GM12878 (cell line): ENCODE measurements at regions not wholly inside any gene's neighbourhood (a gene's known extent, or its start where the extent isn't known, plus 50 kb on each side); places are given as distances from the start of the nearest gene placed in this dataset.

Source experiments
- ATAC-seq: fragments of 200-7000 bp; cut with Tn5 transposase; 3 replicates; pipeline ENCODE4 v1.9.1; 2020; ENCODE audit warnings: mild to moderate bottlenecking, moderate library complexity
- BruUV-seq: library from RNA; stranded (reverse); fragments of 400-500 nt; replicated peaks from 2 replicates; lab custom pipeline; 2021; lab: Mats Ljungman, UMichigan
- CTCF ChIA-PET: fragments of 300-600 bp; sonication (Branson Sonifier 250); formaldehyde crosslinking; extraction: SDS; loops from one replicate; lab custom pipeline; 2021; ENCODE audit warnings: inconsistent platforms; lab: Yijun Ruan, JAX
- POLR2A ChIA-PET: fragments of 350-600 bp; formaldehyde crosslinking; extraction: SDS; loops from one replicate; lab custom pipeline; 2021; ENCODE audit warnings: inconsistent platforms; lab: Charles Lee
- RAD21 ChIA-PET: fragments of 300-600 bp; sonication (Branson Sonifier 250); formaldehyde crosslinking; loops from one replicate; lab custom pipeline; 2023; ENCODE audit warnings: antibody characterized with exemption; ENCODE audit not compliant: unreplicated experiment; lab: Charles Lee
- SMC1A ChIA-PET: fragments of 300-600 bp; sonication (Branson Sonifier 250); formaldehyde crosslinking; loops from one replicate; lab custom pipeline; 2023; ENCODE audit not compliant: unreplicated experiment, uncharacterized antibody; lab: Charles Lee
- DNase-seq: peaks from one replicate; pipeline ENCODE4 v3.0.0-alpha.2; 2011; ENCODE audit warnings: low read depth, low spot score
- FAIRE-seq: peaks from 3 replicates; lab custom pipeline; 2011; peaks lifted over from hg19 to GRCh38; lab: Jason Lieb, UNC
- H2AFZ ChIP-seq: 2 replicates; pipeline ENCODE4 v1.6.0; 2011; ENCODE audit warnings: low read depth, low read length, control low read depth; ENCODE audit not compliant: control insufficient read depth
- H3K27ac ChIP-seq: 2 replicates; pipeline ENCODE4 v1.5.1; 2011; ENCODE audit warnings: control low read depth; ENCODE audit not compliant: control insufficient read depth, insufficient read depth
- H3K27me3 ChIP-seq, 2 experiments: replicated peaks in 1 of 2; 2 replicates each; pipeline versions ENCODE4 v1.6.0 to v1.6.1; 2011; ENCODE audit warnings: low read length in 1 of 2; ENCODE audit not compliant: control insufficient read depth in 2 of 2, insufficient read depth in 2 of 2
- H3K36me3 ChIP-seq, 2 experiments: 2 replicates each; pipeline ENCODE4 v1.5.1; 2011; ENCODE audit warnings: low read length in 1 of 2; ENCODE audit not compliant: control insufficient read depth in 2 of 2, insufficient read depth in 2 of 2
- H3K4me1 ChIP-seq: 2 replicates; pipeline ENCODE4 v1.6.1; 2011; ENCODE audit warnings: mild to moderate bottlenecking, low read length, moderate library complexity, mixed read lengths; ENCODE audit not compliant: control insufficient read depth, insufficient read depth
- H3K4me2 ChIP-seq: 2 replicates; pipeline ENCODE4 v1.6.0; 2011; ENCODE audit warnings: control low read depth; ENCODE audit not compliant: control insufficient read depth, insufficient read depth
- H3K4me3 ChIP-seq: fragments of 200-600 bp; sonication (generic); 2 replicates; pipeline ENCODE4 v1.5.1; 2016
- H3K79me2 ChIP-seq: 2 replicates; pipeline ENCODE4 v1.6.0; 2011; ENCODE audit warnings: low read length; ENCODE audit not compliant: control insufficient read depth, insufficient read depth
- H3K9ac ChIP-seq: 2 replicates; pipeline ENCODE4 v1.8.0; 2011; ENCODE audit warnings: low read length, control low read depth, mixed read lengths; ENCODE audit not compliant: control insufficient read depth, insufficient read depth
- H3K9me3 ChIP-seq: replicated peaks from 3 replicates; pipeline ENCODE4 v1.5.1; 2011; ENCODE audit warnings: mild to moderate bottlenecking, low read length; ENCODE audit not compliant: control insufficient read depth, insufficient read depth
- H4K20me1 ChIP-seq: 2 replicates; pipeline ENCODE4 v1.6.0; 2011; ENCODE audit not compliant: control insufficient read depth, insufficient read depth
- CEBPB ChIP-seq, 2 experiments: fragments of 150-350 bp in 1 of 2; IDR thresholded peaks; 2 replicates each; pipeline ENCODE4 v1.6.1; 2012 to 2014; ENCODE audit warnings: low read depth in 2 of 2, low read length in 2 of 2, borderline replicate concordance in 1 of 2, inconsistent platforms in 1 of 2
- EGR1 ChIP-seq, 2 experiments: IDR thresholded peaks; 1 replicate in 1 of 2; 2 replicates in 1 of 2; pipeline ENCODE4 v1.6.1; 2011 to 2012; ENCODE audit warnings: low read depth in 2 of 2, low read length in 2 of 2, borderline replicate concordance in 1 of 2, mild to moderate bottlenecking in 1 of 2, moderate library complexity in 1 of 2
- SMARCA5 ChIP-seq: fragments of 450-650 bp; IDR thresholded peaks from 2 replicates; pipeline ENCODE4 v1.6.1; 2017; ENCODE audit warnings: mild to moderate bottlenecking
- WGBS: methylation state at CpG from one replicate; pipeline ENCODE4 v1.1.6; 2016; ENCODE audit warnings: low lambda C conversion rate; ENCODE audit not compliant: insufficient replicate concordance, insufficient coverage; ENCODE audit errors: missing lambda C conversion rate; 5-methylcytosine and 5-hydroxymethylcytosine counted together
- in situ Hi-C: fragments of 300-500 bp; cut with MboI; formaldehyde crosslinking; loops from 9 replicates; pipeline ENCODE4 v1.14.3; 2018; ENCODE audit warnings: mixed read lengths
- intact Hi-C: fragments of 100-400 bp; cut with micrococcal nuclease; formaldehyde crosslinking; loops from one replicate; pipeline ENCODE4 v1.14.2; 2022; ENCODE audit not compliant: unreplicated experiment
- TF ChIP-seq, protein P1 (sequence below): fragments of 450-650 bp; IDR thresholded peaks from 2 replicates; pipeline ENCODE4 v1.6.1; 2017; ENCODE audit warnings: mild to moderate bottlenecking, low read depth, inconsistent platforms; ENCODE audit not compliant: poor library complexity, severe bottlenecking
- TF ChIP-seq, protein P2 (sequence below): IDR thresholded peaks from 2 replicates; pipeline ENCODE4 v1.6.1; 2012; ENCODE audit warnings: low read length, inconsistent platforms

DNA sequence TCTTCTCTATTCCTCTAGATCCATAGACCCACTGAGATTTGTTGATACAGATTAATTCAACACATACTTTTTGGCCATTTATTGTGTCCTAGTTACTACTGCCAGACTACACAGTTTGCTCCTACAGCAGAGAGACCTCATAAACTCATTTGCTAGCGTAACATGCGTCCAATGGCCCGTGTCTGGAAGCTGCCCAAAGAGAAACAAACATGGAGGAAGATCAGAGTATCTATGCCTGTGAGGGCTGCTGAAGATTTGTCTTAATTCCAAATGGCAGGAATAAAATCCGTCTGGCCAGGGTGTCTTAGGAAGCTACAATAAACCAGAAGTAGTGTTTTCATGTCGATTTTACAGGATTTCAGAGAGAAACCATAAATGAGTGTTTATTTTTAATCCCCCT lies 214.7 kb downstream of the CLIC5 start:
- no TSS peak for BruUV-seq
- Histone ChIP-seq H3K9me3 (no peaks in the 10 kb centered on the region; the same call in 2 of the 3 replicates), H3K4me1 (no peaks in the 10 kb centered on the region), H3K79me2 (no peaks in the 10 kb centered on the region), H3K27ac (no peak overlapping the region), H3K9ac (no peak overlapping the region), H2AFZ (no peak overlapping the region), H3K4me3 (no peak overlapping the region)
- intact Hi-C loops, result no loop called here
- no peak for DNase-seq
- POLR2A ChIA-PET, result no interaction called here
- in situ Hi-C loops, result no loop called here
- 22% methylated on average over 5 of the region's 5 CpGs for WGBS
- TF ChIP-seq EGR1 (IDR thresholded peaks at IDR 0.05; ENCODE audit: borderline replicate concordance in 1 of 2, low read depth in 2 of 2, low read length in 2 of 2), result no peak
- TF ChIP-seq, protein P1, sequence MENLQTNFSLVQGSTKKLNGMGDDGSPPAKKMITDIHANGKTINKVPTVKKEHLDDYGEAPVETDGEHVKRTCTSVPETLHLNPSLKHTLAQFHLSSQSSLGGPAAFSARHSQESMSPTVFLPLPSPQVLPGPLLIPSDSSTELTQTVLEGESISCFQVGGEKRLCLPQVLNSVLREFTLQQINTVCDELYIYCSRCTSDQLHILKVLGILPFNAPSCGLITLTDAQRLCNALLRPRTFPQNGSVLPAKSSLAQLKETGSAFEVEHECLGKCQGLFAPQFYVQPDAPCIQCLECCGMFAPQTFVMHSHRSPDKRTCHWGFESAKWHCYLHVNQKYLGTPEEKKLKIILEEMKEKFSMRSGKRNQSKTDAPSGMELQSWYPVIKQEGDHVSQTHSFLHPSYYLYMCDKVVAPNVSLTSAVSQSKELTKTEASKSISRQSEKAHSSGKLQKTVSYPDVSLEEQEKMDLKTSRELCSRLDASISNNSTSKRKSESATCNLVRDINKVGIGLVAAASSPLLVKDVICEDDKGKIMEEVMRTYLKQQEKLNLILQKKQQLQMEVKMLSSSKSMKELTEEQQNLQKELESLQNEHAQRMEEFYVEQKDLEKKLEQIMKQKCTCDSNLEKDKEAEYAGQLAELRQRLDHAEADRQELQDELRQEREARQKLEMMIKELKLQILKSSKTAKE, result no peak
- TF ChIP-seq SMARCA5, result no peak
- no peak for TF ChIP-seq CEBPB (IDR thresholded peaks at IDR 0.05; ENCODE audit: borderline replicate concordance in 1 of 2, low read depth in 2 of 2, low read length in 2 of 2)
- TF ChIP-seq, protein P2, sequence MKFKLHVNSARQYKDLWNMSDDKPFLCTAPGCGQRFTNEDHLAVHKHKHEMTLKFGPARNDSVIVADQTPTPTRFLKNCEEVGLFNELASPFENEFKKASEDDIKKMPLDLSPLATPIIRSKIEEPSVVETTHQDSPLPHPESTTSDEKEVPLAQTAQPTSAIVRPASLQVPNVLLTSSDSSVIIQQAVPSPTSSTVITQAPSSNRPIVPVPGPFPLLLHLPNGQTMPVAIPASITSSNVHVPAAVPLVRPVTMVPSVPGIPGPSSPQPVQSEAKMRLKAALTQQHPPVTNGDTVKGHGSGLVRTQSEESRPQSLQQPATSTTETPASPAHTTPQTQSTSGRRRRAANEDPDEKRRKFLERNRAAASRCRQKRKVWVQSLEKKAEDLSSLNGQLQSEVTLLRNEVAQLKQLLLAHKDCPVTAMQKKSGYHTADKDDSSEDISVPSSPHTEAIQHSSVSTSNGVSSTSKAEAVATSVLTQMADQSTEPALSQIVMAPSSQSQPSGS, result no peak
- TF ChIP-seq, all 136 proteins: peak for 0
- FAIRE-seq (no peak), ATAC-seq (no peak)
- no peak overlapping the region for H3K4me2 ChIP-seq
- no peaks in the 10 kb centered on the region; a peak in 1 of 4 replicates for H3K27me3 ChIP-seq
- RAD21 ChIA-PET, result no interaction called here
- H3K36me3 ChIP-seq, result no peaks in the 10 kb centered on the region
- SMC1A ChIA-PET, result interaction anchor here (1.2 to 1.4 kb wide), 2 partner anchors 9 to 98 kb away, joined by 4 to 6 read pairs; no protein-coding TSS in a partner anchor
- CTCF ChIA-PET, result no interaction called here
- H4K20me1 ChIP-seq, result no peaks in the 10 kb centered on the region
